Naive B cell (primary cell): ENCODE measurements at regions not wholly inside any gene's neighbourhood (a gene's known extent, or its start where the extent isn't known, plus 50 kb on each side); places are given as distances from the start of the nearest gene placed in this dataset.
A peak's percentile ranks its signal among the peaks of the same experiment; 100 is the strongest.

Source experiments
- ATAC-seq, 2 donors: fragments of 150-1000 bp; cut with Tn5 transposase; 2 replicates each; pipeline ENCODE4 v1.10.0; 2021; ENCODE audit warnings: low read depth in 2 of 2, mild to moderate bottlenecking in 2 of 2, moderate library complexity in 2 of 2
- DNase-seq: peaks from one replicate; pipeline ENCODE4 v3.0.0; 2022
- H3K27ac Mint-ChIP-seq, 6 donors: one replicate each; pipeline ENCODE4 v1.8.0; 2020 to 2022; ENCODE audit warnings: mild to moderate bottlenecking in 6 of 6, mixed read lengths in 6 of 6, moderate library complexity in 5 of 6, inconsistent platforms in 2 of 6
- H3K27me3 Mint-ChIP-seq, 3 donors: one replicate each; pipeline ENCODE4 v1.8.0; 2021 to 2022; ENCODE audit warnings: mixed read lengths in 3 of 3, mild to moderate bottlenecking in 1 of 3
- H3K36me3 Mint-ChIP-seq, 2 donors: one replicate each; pipeline ENCODE4 v1.8.0; 2020 to 2022; ENCODE audit warnings: mixed read lengths in 2 of 2, inconsistent platforms in 1 of 2, mild to moderate bottlenecking in 1 of 2
- H3K4me1 Mint-ChIP-seq, 3 donors: one replicate each; pipeline ENCODE4 v1.8.0; 2020 to 2022; ENCODE audit warnings: mixed read lengths in 3 of 3, inconsistent platforms in 1 of 3, mild to moderate bottlenecking in 1 of 3, moderate library complexity in 1 of 3
- H3K4me3 Mint-ChIP-seq, 8 donors: one replicate each; pipeline ENCODE4 v1.8.0; 2020 to 2022; ENCODE audit warnings: mild to moderate bottlenecking in 8 of 8, mixed read lengths in 8 of 8, moderate library complexity in 8 of 8, inconsistent platforms in 2 of 8
- H3K9me3 Mint-ChIP-seq, 7 donors: one replicate each; pipeline ENCODE4 v1.8.0; 2020 to 2022; ENCODE audit warnings: mixed read lengths in 7 of 7, mild to moderate bottlenecking in 5 of 7, inconsistent platforms in 2 of 7, moderate library complexity in 1 of 7

GRCh38 chr13:36530861-36531590 is 98.7 kb downstream of the CCNA1 start:
- peak overlapping the region in 1 of 6 donors; percentile 1 for H3K27ac Mint-ChIP-seq
- H3K4me1 Mint-ChIP-seq = no peaks in the 10 kb centered on the region
- peaks cover 0 to 7% of the 10 kb centered on the region in 2 donors for H3K36me3 Mint-ChIP-seq
- H3K9me3 Mint-ChIP-seq = peaks cover 0 to 9% (median 2%) of the 10 kb centered on the region in 7 donors
- no peak overlapping the region for H3K4me3 Mint-ChIP-seq
- H3K27me3 Mint-ChIP-seq = peaks cover 0 to 8% (median 0%) of the 10 kb centered on the region in 3 donors
- no peak for DNase-seq
- no peak for ATAC-seq

- Mint-ChIP-seq H3K4me1 (no peaks in the 10 kb centered on the region), H3K36me3 (no peaks in the 10 kb centered on the region), H3K9me3 (peaks cover 0 to 3% (median 0%) of the 10 kb centered on the region in 7 donors), H3K4me3 (no peak overlapping the region), H3K27ac (no peak overlapping the region), H3K27me3 (peaks cover 0 to 8% (median 0%) of the 10 kb centered on the region in 3 donors)
- DNase-seq = no peak
- no peak for ATAC-seq
Measured at GRCh38 chr13:36531746-36532486, 99.6 kb downstream of the CCNA1 start.

GRCh38 chr13:36533806-36534205 is 101.5 kb downstream of the CCNA1 start:
- H3K9me3 Mint-ChIP-seq = peaks cover 3 to 15% (median 11%) of the 10 kb centered on the region in 7 donors
- H3K36me3 Mint-ChIP-seq = peaks cover 0 to 5% of the 10 kb centered on the region in 2 donors
- ATAC-seq (no peak), DNase-seq (no peak)
- H3K4me3 Mint-ChIP-seq = no peak overlapping the region
- H3K27ac Mint-ChIP-seq = no peak overlapping the region
- H3K4me1 Mint-ChIP-seq = no peaks in the 10 kb centered on the region
- peaks cover 0 to 8% (median 0%) of the 10 kb centered on the region in 3 donors for H3K27me3 Mint-ChIP-seq

GRCh38 chr13:36536546-36536945 is 104.3 kb downstream of the CCNA1 start:
- no peak overlapping the region for H3K27ac Mint-ChIP-seq
- H3K4me3 Mint-ChIP-seq = no peak overlapping the region
- no peaks in the 10 kb centered on the region for H3K4me1 Mint-ChIP-seq
- H3K9me3 Mint-ChIP-seq = peaks cover under 1 to 29% (median 23%) of the 10 kb centered on the region in 7 donors
- H3K36me3 Mint-ChIP-seq = peaks cover 0 to 16% of the 10 kb centered on the region in 2 donors
- no peak for DNase-seq
- no peaks in the 10 kb centered on the region for H3K27me3 Mint-ChIP-seq
- no peak for ATAC-seq

- Mint-ChIP-seq H3K27ac (no peak overlapping the region), H3K4me1 (peaks cover 0 to 4% (median 2%) of the 10 kb centered on the region in 3 donors), H3K36me3 (peaks cover 0 to 12% of the 10 kb centered on the region in 2 donors), H3K9me3 (peaks cover 0 to 15% (median 12%) of the 10 kb centered on the region in 7 donors), H3K27me3 (peaks cover 0 to 12% (median 0%) of the 10 kb centered on the region in 3 donors), H3K4me3 (no peak overlapping the region)
- ATAC-seq (no peak), DNase-seq (no peak)
Measured at GRCh38 chr13:36543671-36544070, 111.4 kb downstream of the CCNA1 start.

- ATAC-seq (no peak), DNase-seq (no peak)
- H3K9me3 Mint-ChIP-seq = peaks cover 0 to 5% (median 0%) of the 10 kb centered on the region in 7 donors
- H3K4me3 Mint-ChIP-seq = no peak overlapping the region
- H3K36me3 Mint-ChIP-seq = no peaks in the 10 kb centered on the region
- no peak overlapping the region for H3K27ac Mint-ChIP-seq
- peaks cover 16 to 40% (median 33%) of the 10 kb centered on the region in 3 donors for H3K4me1 Mint-ChIP-seq
- peaks cover 0 to 12% (median 7%) of the 10 kb centered on the region in 3 donors for H3K27me3 Mint-ChIP-seq
Measured at GRCh38 chr13:36548129-36548528, 115.8 kb downstream of the CCNA1 start.

- ATAC-seq = no peak
- Mint-ChIP-seq H3K27me3 (peaks cover 0 to 12% (median 7%) of the 10 kb centered on the region in 3 donors), H3K9me3 (peaks cover 0 to 5% (median 0%) of the 10 kb centered on the region in 7 donors), H3K27ac (peak overlapping the region in 1 of 6 donors; percentile 4), H3K36me3 (no peaks in the 10 kb centered on the region), H3K4me1 (peaks cover 16 to 50% (median 33%) of the 10 kb centered on the region in 3 donors), H3K4me3 (no peak overlapping the region)
- no peak for DNase-seq
Measured at GRCh38 chr13:36549126-36549702, 116.9 kb downstream of the CCNA1 start.

GRCh38 chr13:36549755-36550154 is 117.5 kb downstream of the CCNA1 start:
- H3K9me3 Mint-ChIP-seq = peaks cover 0 to 5% (median 0%) of the 10 kb centered on the region in 7 donors
- peak overlapping the region in 4 of 6 donors; percentile 1 to 32 (median 6) for H3K27ac Mint-ChIP-seq
- H3K4me3 Mint-ChIP-seq = peak overlapping the region in 4 of 8 donors; percentile 26 to 71 (median 36)
- peaks cover 0 to 11% (median 7%) of the 10 kb centered on the region in 3 donors for H3K27me3 Mint-ChIP-seq
- ATAC-seq (no peak), DNase-seq (no peak)
- peaks cover 16 to 50% (median 33%) of the 10 kb centered on the region in 3 donors for H3K4me1 Mint-ChIP-seq
- no peaks in the 10 kb centered on the region for H3K36me3 Mint-ChIP-seq

- Mint-ChIP-seq H3K27ac (peak overlapping the region in 2 of 6 donors; percentile 1 to 32), H3K27me3 (peaks cover 0 to 8% (median 7%) of the 10 kb centered on the region in 3 donors), H3K36me3 (no peaks in the 10 kb centered on the region), H3K4me1 (peaks cover 21 to 55% (median 37%) of the 10 kb centered on the region in 3 donors), H3K9me3 (peaks cover 0 to 5% (median 0%) of the 10 kb centered on the region in 7 donors), H3K4me3 (peak overlapping the region in 4 of 8 donors; percentile 26 to 71 (median 36))
- DNase-seq (no peak), ATAC-seq (no peak)
Measured at GRCh38 chr13:36550177-36550576, 117.9 kb downstream of the CCNA1 start.

- Mint-ChIP-seq H3K4me1 (peaks cover 22 to 56% (median 42%) of the 10 kb centered on the region in 3 donors), H3K4me3 (peak overlapping the region in 3 of 8 donors; percentile 6 to 74 (median 58)), H3K9me3 (peaks cover 0 to 5% (median 0%) of the 10 kb centered on the region in 7 donors), H3K36me3 (no peaks in the 10 kb centered on the region), H3K27me3 (peaks cover 0 to 8% (median 7%) of the 10 kb centered on the region in 3 donors), H3K27ac (peak overlapping the region in 1 of 6 donors; percentile 52)
- DNase-seq = no peak
- ATAC-seq = no peak
Measured at GRCh38 chr13:36551445-36551844, 119.2 kb downstream of the CCNA1 start.

- Mint-ChIP-seq H3K4me3 (peak overlapping the region in 7 of 8 donors; percentile 13 to 73 (median 50)), H3K27me3 (peaks cover 0 to 8% (median 7%) of the 10 kb centered on the region in 3 donors), H3K36me3 (no peaks in the 10 kb centered on the region), H3K27ac (peak overlapping the region; percentile 27 to 78 (median 64)), H3K4me1 (peaks cover 22 to 56% (median 42%) of the 10 kb centered on the region in 3 donors), H3K9me3 (peaks cover 0 to 5% (median 0%) of the 10 kb centered on the region in 7 donors)
- ATAC-seq = peak; percentile 72 to 81
- peak; percentile 17 for DNase-seq
Measured at GRCh38 chr13:36552334-36552733, 120.0 kb downstream of the CCNA1 start.

- DNase-seq (no peak), ATAC-seq (no peak)
- no peak overlapping the region for H3K27ac Mint-ChIP-seq
- peaks cover 0 to 7% (median under 1%) of the 10 kb centered on the region in 3 donors for H3K27me3 Mint-ChIP-seq
- H3K9me3 Mint-ChIP-seq = peaks cover 0 to 5% (median 0%) of the 10 kb centered on the region in 7 donors
- H3K4me1 Mint-ChIP-seq = peaks cover 22 to 56% (median 42%) of the 10 kb centered on the region in 3 donors
- no peaks in the 10 kb centered on the region for H3K36me3 Mint-ChIP-seq
- H3K4me3 Mint-ChIP-seq = no peak overlapping the region
Measured at GRCh38 chr13:36553491-36553890, 120.3 kb upstream of the SERTM1 start.
